Hepatocyte (in vitro differentiated cells): ENCODE measurements at regions not wholly inside any gene's neighbourhood (a gene's known extent, or its start where the extent isn't known, plus 50 kb on each side); places are given as distances from the start of the nearest gene placed in this dataset.
"Not testable (repeated sequence)": the region's sequence is repeated elsewhere in the genome, so short reads cannot be mapped to it uniquely, and the experiment has no call there.

Experiments used
- CTCF ChIP-seq: fragments of 200-600 bp; sonication (generic); IDR thresholded peaks from 2 replicates; pipeline ENCODE4 v1.5.1; 2016; ENCODE audit warnings: antibody characterized with exemption, mild to moderate bottlenecking; ENCODE audit not compliant: poor library complexity
- EZH2 ChIP-seq: fragments of 200-600 bp; sonication (generic); IDR thresholded peaks from 2 replicates; pipeline ENCODE4 v1.6.1; 2016; ENCODE audit warnings: antibody characterized with exemption, mild to moderate bottlenecking, borderline replicate concordance
- EZH2phosphoT487 ChIP-seq: fragments of 200-600 bp; sonication (generic); IDR thresholded peaks from one replicate; pipeline ENCODE4 v1.6.1; 2018; ENCODE audit warnings: antibody characterized with exemption, mild to moderate bottlenecking, low read depth, moderate library complexity; ENCODE audit not compliant: unreplicated experiment, severe bottlenecking

GRCh38 chr17:27208370-27208769 is 85.5 kb upstream of the WSB1 start:
- not testable (repeated sequence) for TF ChIP-seq CTCF, EZH2phosphoT487, EZH2
